ENCODE measurements at regions not wholly inside any gene's neighbourhood (a gene's known extent, or its start where the extent isn't known, plus 50 kb on each side); places are given as distances from the start of the nearest gene placed in this dataset.
"Not testable (repeated sequence)": the region's sequence is repeated elsewhere in the genome, so short reads cannot be mapped to it uniquely, and the experiment has no call there.

- Mint-ChIP-seq H3K9me3 (no peaks in the 10 kb centered on the region), H3K27me3 (peaks cover 0 to 17% (median 15%) of the 10 kb centered on the region in 3 donors), H3K4me1 (no peaks in the 10 kb centered on the region), H3K27ac (no peak overlapping the region), H3K4me3 (no peak overlapping the region), H3K36me3 (no peaks in the 10 kb centered on the region)
- ATAC-seq (ENCODE audit: low read depth in 2 of 2) (no peak), DNase-seq (no peak)
These were observed 84.3 kb upstream of the SKAP2 start for GRCh38 chr7:26948617-26949118.

- Mint-ChIP-seq H3K27me3 (peaks cover 7 to 20% (median 14%) of the 10 kb centered on the region in 3 donors), H3K36me3 (no peaks in the 10 kb centered on the region), H3K27ac (no peak overlapping the region), H3K9me3 (no peaks in the 10 kb centered on the region), H3K4me3 (no peak overlapping the region), H3K4me1 (peaks cover 0 to 7% (median 0%) of the 10 kb centered on the region in 3 donors)
- DNase-seq, result no peak
- no peak for ATAC-seq (ENCODE audit: low read depth in 2 of 2)
These were observed 80.3 kb upstream of the SKAP2 start for GRCh38 chr7:26944501-26945358.

- H3K36me3 Mint-ChIP-seq, result no peaks in the 10 kb centered on the region
- peaks cover 7 to 20% (median 15%) of the 10 kb centered on the region in 3 donors for H3K27me3 Mint-ChIP-seq
- ATAC-seq (ENCODE audit: low read depth in 2 of 2), result no peak
- H3K4me1 Mint-ChIP-seq, result peaks cover 0 to 7% (median 0%) of the 10 kb centered on the region in 3 donors
- H3K4me3 Mint-ChIP-seq, result no peak overlapping the region
- H3K9me3 Mint-ChIP-seq, result peaks cover 0 to 11% (median 0%) of the 10 kb centered on the region in 7 donors
- no peak overlapping the region for H3K27ac Mint-ChIP-seq
- DNase-seq, result no peak
These were observed 73.7 kb upstream of the SKAP2 start for GRCh38 chr7:26937939-26938623.

GRCh38 chr7:26937306-26937705 lies 72.9 kb upstream of the SKAP2 start:
- no peaks in the 10 kb centered on the region for H3K36me3 Mint-ChIP-seq
- peaks cover 0 to 7% (median 0%) of the 10 kb centered on the region in 3 donors for H3K4me1 Mint-ChIP-seq
- ATAC-seq (ENCODE audit: low read depth in 2 of 2) (no peak), DNase-seq (no peak)
- no peak overlapping the region for H3K27ac Mint-ChIP-seq
- no peak overlapping the region for H3K4me3 Mint-ChIP-seq
- peaks cover 0 to 12% (median 0%) of the 10 kb centered on the region in 7 donors for H3K9me3 Mint-ChIP-seq
- peaks cover 12 to 20% (median 17%) of the 10 kb centered on the region in 3 donors for H3K27me3 Mint-ChIP-seq

GRCh38 chr7:26932616-26933015 lies 68.2 kb upstream of the SKAP2 start:
- H3K27ac Mint-ChIP-seq; H3K4me3 Mint-ChIP-seq; ATAC-seq (ENCODE audit: low read depth in 2 of 2): not testable (repeated sequence)

GRCh38 chr7:26930845-26931244 lies 66.5 kb upstream of the SKAP2 start:
- Mint-ChIP-seq H3K4me3 (no peak overlapping the region), H3K36me3 (no peaks in the 10 kb centered on the region), H3K4me1 (no peaks in the 10 kb centered on the region), H3K9me3 (peaks cover 0 to 20% (median 0%) of the 10 kb centered on the region in 7 donors), H3K27me3 (peaks cover 16 to 24% (median 17%) of the 10 kb centered on the region in 3 donors), H3K27ac (peak overlapping the region in 1 of 6 donors; percentile 30)
- ATAC-seq (ENCODE audit: low read depth in 2 of 2) (no peak), DNase-seq (no peak)

More at GRCh38 chr7:26932616-26933015, 68.2 kb upstream of the SKAP2 start:
- H3K36me3 Mint-ChIP-seq, DNase-seq, H3K4me1 Mint-ChIP-seq: not testable (repeated sequence)
- Mint-ChIP-seq H3K27me3 (peaks cover 9 to 16% (median 15%) of the 10 kb centered on the region in 3 donors), H3K9me3 (peaks cover 0 to 20% (median 0%) of the 10 kb centered on the region in 7 donors)

GRCh38 chr7:26930201-26930600 lies 65.8 kb upstream of the SKAP2 start:
- no peak overlapping the region for H3K4me3 Mint-ChIP-seq

GRCh38 chr7:26928703-26929347 lies 64.4 kb upstream of the SKAP2 start:
- DNase-seq, result no peak
- Mint-ChIP-seq H3K4me1 (no peaks in the 10 kb centered on the region), H3K27me3 (peaks cover 16 to 39% (median 17%) of the 10 kb centered on the region in 3 donors)

More at GRCh38 chr7:26930201-26930600, 65.8 kb upstream of the SKAP2 start:
- H3K27ac Mint-ChIP-seq, result no peak overlapping the region
- H3K9me3 Mint-ChIP-seq, result peaks cover 0 to 14% (median 0%) of the 10 kb centered on the region in 7 donors
- no peaks in the 10 kb centered on the region for H3K36me3 Mint-ChIP-seq
- no peak for DNase-seq
- no peak for ATAC-seq (ENCODE audit: low read depth in 2 of 2)
- H3K27me3 Mint-ChIP-seq, result peaks cover 16 to 29% (median 17%) of the 10 kb centered on the region in 3 donors
- no peaks in the 10 kb centered on the region for H3K4me1 Mint-ChIP-seq

GRCh38 chr7:26925768-26926167 lies 61.4 kb upstream of the SKAP2 start:
- Mint-ChIP-seq H3K27ac (no peak overlapping the region), H3K4me3 (no peak overlapping the region), H3K9me3 (peaks cover 0 to 3% (median 0%) of the 10 kb centered on the region in 7 donors), H3K4me1 (no peaks in the 10 kb centered on the region), H3K36me3 (no peaks in the 10 kb centered on the region), H3K27me3 (peaks cover 5 to 28% (median 28%) of the 10 kb centered on the region in 3 donors)
- ATAC-seq (ENCODE audit: low read depth in 2 of 2) (no peak), DNase-seq (no peak)

More at GRCh38 chr7:26928703-26929347, 64.4 kb upstream of the SKAP2 start:
- Mint-ChIP-seq H3K9me3 (peaks cover 0 to 12% (median 0%) of the 10 kb centered on the region in 7 donors), H3K4me3 (no peak overlapping the region), H3K27ac (no peak overlapping the region), H3K36me3 (no peaks in the 10 kb centered on the region)
- ATAC-seq (ENCODE audit: low read depth in 2 of 2), result no peak

GRCh38 chr7:26924149-26924767 lies 59.9 kb upstream of the SKAP2 start:
- ATAC-seq (ENCODE audit: low read depth in 2 of 2) (no peak), DNase-seq (no peak)
- H3K4me1 Mint-ChIP-seq, result no peaks in the 10 kb centered on the region
- H3K9me3 Mint-ChIP-seq, result no peaks in the 10 kb centered on the region
- peaks cover 0 to 30% (median 22%) of the 10 kb centered on the region in 3 donors for H3K27me3 Mint-ChIP-seq
- peak overlapping the region in 1 of 6 donors; percentile 18 for H3K27ac Mint-ChIP-seq
- no peaks in the 10 kb centered on the region for H3K36me3 Mint-ChIP-seq
- H3K4me3 Mint-ChIP-seq, result no peak overlapping the region

GRCh38 chr7:26919906-26920493 lies 55.6 kb upstream of the SKAP2 start:
- ATAC-seq (ENCODE audit: low read depth in 2 of 2), result no peak
- H3K27ac Mint-ChIP-seq, result no peak overlapping the region
- DNase-seq, result no peak
- no peaks in the 10 kb centered on the region for H3K4me1 Mint-ChIP-seq
- no peaks in the 10 kb centered on the region for H3K36me3 Mint-ChIP-seq
- no peaks in the 10 kb centered on the region for H3K9me3 Mint-ChIP-seq
- peaks cover under 1 to 32% (median 24%) of the 10 kb centered on the region in 3 donors for H3K27me3 Mint-ChIP-seq
- no peak overlapping the region for H3K4me3 Mint-ChIP-seq

GRCh38 chr7:26918241-26918640 lies 53.9 kb upstream of the SKAP2 start:
- no peak overlapping the region for H3K4me3 Mint-ChIP-seq
- H3K27ac Mint-ChIP-seq, result no peak overlapping the region

More at GRCh38 chr7:26918241-26918640, 53.9 kb upstream of the SKAP2 start:
- DNase-seq (no peak), ATAC-seq (ENCODE audit: low read depth in 2 of 2) (no peak)
- no peaks in the 10 kb centered on the region for H3K4me1 Mint-ChIP-seq
- no peaks in the 10 kb centered on the region for H3K36me3 Mint-ChIP-seq
- H3K9me3 Mint-ChIP-seq, result no peaks in the 10 kb centered on the region
- H3K27me3 Mint-ChIP-seq, result peaks cover 6 to 39% (median 16%) of the 10 kb centered on the region in 3 donors

Measured in naive B cell (primary cell).